Epithelial cell of esophagus (primary cell): ENCODE measurements at regions not wholly inside any gene's neighbourhood (a gene's known extent, or its start where the extent isn't known, plus 50 kb on each side); places are given as distances from the start of the nearest gene placed in this dataset.
A peak's percentile ranks its signal among the peaks of the same experiment; 100 is the strongest.

ENCODE experiments used
- DNase-seq: peaks from one replicate; pipeline ENCODE4 v3.0.0; 2010; ENCODE audit warnings: low read depth
- H3K4me3 ChIP-seq: 2 replicates; pipeline ENCODE4 v1.5.1; 2011; ENCODE audit warnings: mild to moderate bottlenecking, low read length, control low read depth
- TF ChIP-seq, protein P1 (sequence below): IDR thresholded peaks from 2 replicates; pipeline ENCODE4 v1.5.1; 2011; ENCODE audit warnings: low read depth, mild to moderate bottlenecking, low read length, control low read depth, inconsistent platforms; ENCODE audit not compliant: insufficient read depth; ENCODE audit errors: missing control alignments

DNA sequence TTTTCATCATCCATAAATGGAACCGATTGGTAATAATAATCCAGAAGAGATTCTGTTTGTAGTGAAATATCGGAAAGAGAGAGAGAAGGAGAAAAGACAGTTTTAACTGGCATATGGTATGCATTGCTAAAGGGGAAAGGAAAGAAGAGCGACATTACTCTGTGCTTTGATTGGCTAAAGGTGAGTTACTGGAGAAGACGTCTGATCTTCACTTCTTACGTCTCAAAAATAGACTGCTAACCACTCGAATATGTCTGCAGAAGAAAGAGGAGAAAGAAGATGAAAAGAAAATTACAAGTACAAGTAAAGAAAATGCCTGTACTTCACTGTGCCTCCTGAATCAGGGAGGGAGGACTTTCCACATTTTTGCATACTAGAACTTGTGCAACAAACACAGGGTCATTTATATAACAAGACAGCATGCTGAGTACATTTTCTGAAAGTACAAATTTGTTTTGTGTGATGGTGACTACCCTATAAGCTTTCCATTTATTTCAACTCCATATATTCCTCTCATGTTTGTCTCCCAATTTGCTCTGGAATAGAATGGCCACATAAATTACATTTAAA, 787.2 kb downstream of the RNF144A start:
- H3K4me3 ChIP-seq: no peak overlapping the region
- TF ChIP-seq, protein P1, sequence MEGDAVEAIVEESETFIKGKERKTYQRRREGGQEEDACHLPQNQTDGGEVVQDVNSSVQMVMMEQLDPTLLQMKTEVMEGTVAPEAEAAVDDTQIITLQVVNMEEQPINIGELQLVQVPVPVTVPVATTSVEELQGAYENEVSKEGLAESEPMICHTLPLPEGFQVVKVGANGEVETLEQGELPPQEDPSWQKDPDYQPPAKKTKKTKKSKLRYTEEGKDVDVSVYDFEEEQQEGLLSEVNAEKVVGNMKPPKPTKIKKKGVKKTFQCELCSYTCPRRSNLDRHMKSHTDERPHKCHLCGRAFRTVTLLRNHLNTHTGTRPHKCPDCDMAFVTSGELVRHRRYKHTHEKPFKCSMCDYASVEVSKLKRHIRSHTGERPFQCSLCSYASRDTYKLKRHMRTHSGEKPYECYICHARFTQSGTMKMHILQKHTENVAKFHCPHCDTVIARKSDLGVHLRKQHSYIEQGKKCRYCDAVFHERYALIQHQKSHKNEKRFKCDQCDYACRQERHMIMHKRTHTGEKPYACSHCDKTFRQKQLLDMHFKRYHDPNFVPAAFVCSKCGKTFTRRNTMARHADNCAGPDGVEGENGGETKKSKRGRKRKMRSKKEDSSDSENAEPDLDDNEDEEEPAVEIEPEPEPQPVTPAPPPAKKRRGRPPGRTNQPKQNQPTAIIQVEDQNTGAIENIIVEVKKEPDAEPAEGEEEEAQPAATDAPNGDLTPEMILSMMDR: no peak
- DNase-seq: no peak

DNA sequence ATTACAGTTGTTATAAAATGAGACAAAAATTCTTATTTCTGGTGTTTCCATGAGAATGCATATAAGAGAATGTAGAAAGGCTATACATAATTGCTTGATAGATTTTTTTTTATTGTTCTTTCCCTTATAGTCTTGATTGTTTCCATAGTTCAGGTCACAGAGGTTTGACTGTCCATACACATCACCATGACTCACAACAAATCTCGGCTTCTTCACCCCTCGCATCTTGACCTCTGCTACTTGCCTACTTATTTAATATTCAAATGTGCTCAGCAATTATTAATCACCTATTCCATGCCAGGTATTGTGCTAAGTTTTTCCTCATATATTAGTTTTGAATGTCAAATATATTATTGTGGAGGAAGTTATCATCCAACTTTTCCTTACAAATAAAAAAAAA, 789.6 kb downstream of the RNF144A start:
- TF ChIP-seq, protein P1: no peak
- no peak overlapping the region for H3K4me3 ChIP-seq
- peak; percentile 22 for DNase-seq

DNA sequence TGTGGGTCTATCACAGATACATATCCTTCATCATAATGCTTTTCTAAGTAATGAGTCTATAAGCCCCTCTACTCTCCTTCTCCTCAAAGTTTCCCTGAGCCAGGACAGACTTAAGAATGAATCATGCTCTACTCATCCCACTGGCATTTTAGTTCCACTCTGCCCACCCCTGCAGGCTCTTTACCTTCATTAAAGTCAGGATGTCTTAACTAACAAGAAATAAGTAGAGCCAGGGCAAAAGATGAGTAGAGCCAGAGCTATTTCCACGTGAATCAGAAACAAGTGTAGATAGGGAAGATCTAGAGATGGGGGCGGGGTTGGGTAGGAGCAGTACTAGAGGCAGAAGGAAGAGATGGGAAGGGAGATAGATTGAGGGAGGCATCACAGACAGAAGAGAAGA, 790.5 kb downstream of the RNF144A start:
- TF ChIP-seq, protein P1: no peak
- H3K4me3 ChIP-seq: no peak overlapping the region
- DNase-seq: peak; percentile 89

DNA sequence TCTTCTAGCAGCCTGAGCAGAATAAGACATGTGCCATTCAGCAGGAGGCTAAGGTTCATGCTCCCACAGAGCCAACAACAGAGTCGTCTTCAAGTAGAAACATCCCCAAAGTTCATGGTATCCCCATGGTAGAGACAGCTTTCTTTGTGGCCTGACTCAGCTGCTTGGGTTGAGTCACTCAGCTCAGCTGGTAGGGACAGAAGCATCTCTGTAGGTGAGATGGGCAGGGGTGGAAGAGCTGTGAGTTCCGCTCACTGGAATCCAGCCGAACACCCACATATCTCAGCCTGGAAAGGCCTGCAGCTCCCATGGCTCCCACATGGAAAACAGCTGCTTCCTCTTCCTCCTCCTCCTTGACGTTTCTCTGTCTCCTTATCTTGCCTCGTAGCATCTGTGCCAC, 792.7 kb downstream of the RNF144A start:
- TF ChIP-seq, protein P1: no peak
- DNase-seq: peak; percentile 63
- no peak overlapping the region for H3K4me3 ChIP-seq

DNA sequence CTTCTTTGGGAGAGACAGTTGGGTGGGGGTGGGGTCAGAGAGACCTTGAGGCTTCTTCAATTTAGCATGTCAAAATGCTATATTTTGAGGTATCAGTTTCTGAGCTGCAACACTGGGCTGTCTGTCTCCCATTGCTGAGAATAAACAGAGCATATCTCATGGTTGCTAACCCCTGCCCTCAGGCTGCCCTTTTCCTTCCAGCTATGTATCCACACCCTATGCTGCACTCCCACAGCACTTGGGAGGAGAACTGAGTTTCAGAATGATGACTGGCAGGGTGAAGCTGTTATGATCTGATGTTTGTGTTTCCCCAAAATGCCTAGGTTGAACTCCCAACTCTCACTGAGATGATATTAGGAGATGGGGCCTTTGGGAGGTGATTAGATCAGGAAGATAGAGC, 794.0 kb downstream of the RNF144A start:
- no peak overlapping the region for H3K4me3 ChIP-seq
- DNase-seq: no peak
- TF ChIP-seq, protein P1: no peak

DNA sequence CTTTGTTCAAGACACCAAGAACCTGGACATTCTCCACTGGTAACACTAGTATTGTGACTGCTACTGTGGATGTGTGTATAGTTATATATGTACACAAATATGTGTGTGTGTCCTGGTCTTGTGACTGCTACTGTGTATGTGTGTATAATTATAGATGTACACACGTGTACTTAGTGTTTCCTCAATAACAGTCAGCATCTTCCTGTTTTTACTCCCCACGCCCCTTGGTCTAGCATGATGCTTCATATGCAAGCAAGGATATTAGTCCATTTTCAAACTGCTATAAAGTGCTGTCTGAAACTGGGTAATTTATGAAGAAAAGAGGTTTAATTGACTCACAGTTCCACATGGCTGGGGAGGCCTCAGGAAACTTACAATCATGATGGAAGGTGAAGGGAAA, 802.7 kb downstream of the RNF144A start:
- no peak overlapping the region for H3K4me3 ChIP-seq
- DNase-seq: no peak
- TF ChIP-seq, protein P1: no peak

DNA sequence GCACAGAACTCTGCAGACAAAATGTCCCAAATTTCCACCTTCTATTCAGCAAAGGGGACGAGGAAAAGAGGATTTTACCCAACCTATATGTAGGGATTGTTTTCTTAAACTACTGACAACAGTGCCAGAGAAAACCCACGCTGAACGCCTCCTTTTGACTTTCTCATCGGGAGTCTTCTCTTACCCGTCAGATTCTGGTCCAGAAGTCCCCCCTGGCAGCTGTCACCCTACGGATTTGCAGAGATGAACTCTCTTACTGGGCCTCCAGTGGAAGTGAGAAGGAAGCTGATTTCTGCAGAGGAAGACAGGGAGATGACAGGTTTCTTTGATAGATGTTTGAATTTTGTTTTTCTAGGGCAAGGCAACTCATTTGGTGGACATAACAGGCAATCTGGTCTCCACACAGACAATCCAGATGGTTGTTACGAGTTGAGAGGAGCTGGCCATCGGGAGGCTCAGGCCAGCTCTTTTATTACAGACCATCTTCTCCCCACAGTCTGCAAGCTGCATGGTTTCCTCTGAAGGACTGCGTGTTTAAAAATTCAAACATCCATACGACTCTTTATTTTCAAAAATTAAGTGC, 804.3 kb downstream of the RNF144A start:
- no peak overlapping the region for H3K4me3 ChIP-seq
- DNase-seq: no peak
- TF ChIP-seq, protein P1: no peak
